ENCODE measurements at regions not wholly inside any gene's neighbourhood (a gene's known extent, or its start where the extent isn't known, plus 50 kb on each side); places are given as distances from the start of the nearest gene placed in this dataset.

- no peak for TF ChIP-seq CTCF (IDR thresholded peaks at IDR 0.05; ENCODE audit: low read depth, low read length, poor library complexity, severe bottlenecking)
- no peak for TF ChIP-seq EZH2phosphoT487 (IDR thresholded peaks at IDR 0.05; ENCODE audit: borderline replicate concordance, low read length)
Measured at GRCh38 chr13:89568276-89568675, 1779.2 kb upstream of the MIR17HG start.
